Adrenal gland (tissue), 9 donors: ENCODE measurements at regions not wholly inside any gene's neighbourhood (a gene's known extent, or its start where the extent isn't known, plus 50 kb on each side); places are given as distances from the start of the nearest gene placed in this dataset.

ENCODE experiments used
- DNase-seq, 7 donors: peaks; one replicate each; pipeline ENCODE4 v3.0.0-alpha.2; 2019 to 2020
- H3K27ac ChIP-seq, 5 donors: fragments of 200-600 bp; sonication (generic) in 4 of 5; 1 replicate in 3 of 5; 2 replicates in 2 of 5; pipeline versions ENCODE4 v1.5.1 to v1.8.0; 2016 to 2020; ENCODE audit warnings: mild to moderate bottlenecking in 1 of 5
- H3K27me3 ChIP-seq: fragments of 200-600 bp; 2 replicates; pipeline ENCODE4 v1.8.0; 2021
- H3K36me3 ChIP-seq, 2 donors: fragments of 200-600 bp; replicated peaks in 1 of 2; 1 replicate in 1 of 2; 2 replicates in 1 of 2; pipeline versions ENCODE4 v1.5.1 to v1.8.0; 2018 to 2022
- H3K4me1 ChIP-seq, 2 donors: fragments of 200-600 bp; replicated peaks in 1 of 2; 1 replicate in 1 of 2; 2 replicates in 1 of 2; pipeline versions ENCODE4 v1.5.1 to v1.8.0; 2018 to 2021
- H3K4me3 ChIP-seq, 4 donors: fragments of 200-600 bp; sonication (generic) in 3 of 4; one replicate each; pipeline ENCODE4 v1.5.1; 2016 to 2018
- H3K9me3 ChIP-seq, 3 donors: fragments of 200-600 bp; sonication (generic) in 1 of 3; replicated peaks in 1 of 3; 1 replicate in 2 of 3; 2 replicates in 1 of 3; pipeline versions ENCODE4 v1.5.1 to v1.8.0; 2016 to 2021
- POLR2A ChIP-seq, 2 donors: fragments of 450-650 bp; IDR thresholded peaks; one replicate each; pipeline ENCODE4 v1.6.1; 2017; ENCODE audit warnings: antibody characterized with exemption in 2 of 2, mild to moderate bottlenecking in 2 of 2, moderate library complexity in 1 of 2
- WGBS, 4 donors: extraction: QIAGEN DNeasy Blood & Tissue Kit in 2 of 4; methylation state at CpG; one replicate each; pipeline versions ENCODE4 v1.1.5 to v1.1.7; 2013 to 2017; 5-methylcytosine and 5-hydroxymethylcytosine counted together
- intact Hi-C, 2 donors: fragments of 100-400 bp; cut with DNase I; formaldehyde crosslinking; loops; one replicate each; pipeline versions ENCODE4 v1.14.1 to v1.15.0; 2022 to 2023
- TF ChIP-seq, protein P1 (sequence below), 6 experiments: fragments of 450-650 bp in 4 of 6; fragments of 200-600 bp in 2 of 6; sonication (generic) in 1 of 6; IDR thresholded peaks; 1 replicate in 5 of 6; 2 replicates in 1 of 6; pipeline versions ENCODE4 v1.5.1 to v1.8.0; 2016 to 2021; ENCODE audit warnings: antibody characterized with exemption in 6 of 6, mild to moderate bottlenecking in 2 of 6, moderate library complexity in 1 of 6
- donor health status: healthy with polysubstance abuse.
- donor health status: Bipolar disorder and iron deficiency.
- donor health status: DM: yes; HTN: yes; CAD: no.
- donor health status: DM: no; HTN: no; CAD: no.
- donor health status: DM: no; HTN: no; CAD: no.

DNA sequence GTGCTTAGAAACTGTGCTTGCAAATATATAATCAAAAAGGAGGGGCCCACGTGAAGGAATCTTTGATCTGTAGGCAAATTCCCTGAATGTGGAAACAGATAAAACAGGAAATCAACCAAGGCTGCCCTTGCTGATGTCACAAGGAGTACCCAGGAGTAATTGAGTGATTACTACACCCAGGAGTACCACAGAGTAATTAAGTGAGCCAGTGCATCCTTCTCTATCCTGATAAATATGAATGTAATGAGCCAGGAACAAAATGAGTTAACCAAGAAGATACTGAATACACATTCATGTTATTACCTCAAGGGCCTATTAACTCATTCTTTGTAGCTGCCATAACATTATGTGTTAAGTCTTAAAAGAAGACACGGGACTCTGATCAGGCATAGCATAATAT, 87.3 kb upstream of the POU1F1 start:
- TF ChIP-seq, protein P1, sequence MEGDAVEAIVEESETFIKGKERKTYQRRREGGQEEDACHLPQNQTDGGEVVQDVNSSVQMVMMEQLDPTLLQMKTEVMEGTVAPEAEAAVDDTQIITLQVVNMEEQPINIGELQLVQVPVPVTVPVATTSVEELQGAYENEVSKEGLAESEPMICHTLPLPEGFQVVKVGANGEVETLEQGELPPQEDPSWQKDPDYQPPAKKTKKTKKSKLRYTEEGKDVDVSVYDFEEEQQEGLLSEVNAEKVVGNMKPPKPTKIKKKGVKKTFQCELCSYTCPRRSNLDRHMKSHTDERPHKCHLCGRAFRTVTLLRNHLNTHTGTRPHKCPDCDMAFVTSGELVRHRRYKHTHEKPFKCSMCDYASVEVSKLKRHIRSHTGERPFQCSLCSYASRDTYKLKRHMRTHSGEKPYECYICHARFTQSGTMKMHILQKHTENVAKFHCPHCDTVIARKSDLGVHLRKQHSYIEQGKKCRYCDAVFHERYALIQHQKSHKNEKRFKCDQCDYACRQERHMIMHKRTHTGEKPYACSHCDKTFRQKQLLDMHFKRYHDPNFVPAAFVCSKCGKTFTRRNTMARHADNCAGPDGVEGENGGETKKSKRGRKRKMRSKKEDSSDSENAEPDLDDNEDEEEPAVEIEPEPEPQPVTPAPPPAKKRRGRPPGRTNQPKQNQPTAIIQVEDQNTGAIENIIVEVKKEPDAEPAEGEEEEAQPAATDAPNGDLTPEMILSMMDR (IDR thresholded peaks at IDR 0.05): no peak
- no peak for TF ChIP-seq POLR2A (IDR thresholded peaks at IDR 0.05)
- Histone ChIP-seq H3K4me3 (no peak overlapping the region), H3K27me3 (no peaks in the 10 kb centered on the region), H3K36me3 (no peaks in the 10 kb centered on the region), H3K27ac (no peak overlapping the region), H3K4me1 (no peaks in the 10 kb centered on the region), H3K9me3 (no peaks in the 10 kb centered on the region)
- no peak for DNase-seq
- 41 to 83% (median 56%) methylated on average over 1 to 2 of the region's 2 CpGs for WGBS, 4 donors
- intact Hi-C loops: no loop called here

DNA sequence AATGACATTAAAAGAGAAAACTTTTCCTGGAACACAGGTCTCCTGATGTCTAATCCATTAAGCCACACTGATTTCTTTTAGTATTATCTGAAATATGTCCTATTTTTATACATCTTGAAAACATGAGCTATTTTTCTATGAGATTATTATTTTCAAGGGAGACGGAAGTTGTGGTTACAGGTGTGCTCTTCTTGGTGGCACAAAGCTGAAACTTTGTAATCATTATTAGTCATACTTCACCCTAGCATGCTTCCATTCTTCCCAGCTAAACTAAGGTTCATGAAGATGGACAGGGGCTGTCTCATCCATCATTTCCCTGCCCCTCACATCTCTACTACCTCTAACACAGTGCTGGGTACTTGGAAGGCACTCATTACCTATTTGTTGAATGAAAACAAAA, 85.6 kb upstream of the POU1F1 start:
- no peak for DNase-seq
- Histone ChIP-seq H3K36me3 (no peaks in the 10 kb centered on the region), H3K27ac (no peak overlapping the region), H3K27me3 (no peaks in the 10 kb centered on the region), H3K4me3 (no peak overlapping the region), H3K9me3 (no peaks in the 10 kb centered on the region), H3K4me1 (no peaks in the 10 kb centered on the region)
- 85 to 97% (median 94%) methylated on average over 1 of the region's 1 CpG for WGBS, 4 donors
- intact Hi-C loops: no loop called here
- no peak for TF ChIP-seq POLR2A (IDR thresholded peaks at IDR 0.05)
- TF ChIP-seq, protein P1 (IDR thresholded peaks at IDR 0.05): no peak

DNA sequence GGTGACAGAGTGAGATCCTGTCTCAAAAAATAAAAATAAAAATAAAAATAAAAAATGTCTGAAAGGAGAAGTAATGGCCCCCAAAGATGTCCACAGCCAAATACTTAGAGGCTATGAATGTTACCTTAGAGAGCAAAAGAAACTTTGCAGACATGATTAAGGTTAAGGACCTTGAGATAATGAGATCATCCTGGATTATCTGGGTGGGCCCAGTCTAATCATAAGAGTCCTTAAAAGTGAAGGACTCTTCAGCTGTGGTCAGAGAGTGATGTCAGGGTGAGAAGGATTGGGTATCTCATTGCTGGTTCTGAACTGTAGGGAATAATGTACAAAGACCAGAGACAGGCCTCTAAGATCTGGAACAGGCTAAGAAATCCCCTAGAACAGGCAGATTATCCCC, 84.9 kb upstream of the POU1F1 start:
- H3K4me3 ChIP-seq: no peak overlapping the region
- H3K36me3 ChIP-seq: no peaks in the 10 kb centered on the region
- no peak for TF ChIP-seq POLR2A (IDR thresholded peaks at IDR 0.05)
- TF ChIP-seq, protein P1 (IDR thresholded peaks at IDR 0.05): no peak
- no peaks in the 10 kb centered on the region for H3K9me3 ChIP-seq
- H3K27me3 ChIP-seq: no peaks in the 10 kb centered on the region
- no peak for DNase-seq
- no peaks in the 10 kb centered on the region for H3K4me1 ChIP-seq
- intact Hi-C loops: no loop called here
- no peak overlapping the region for H3K27ac ChIP-seq

DNA sequence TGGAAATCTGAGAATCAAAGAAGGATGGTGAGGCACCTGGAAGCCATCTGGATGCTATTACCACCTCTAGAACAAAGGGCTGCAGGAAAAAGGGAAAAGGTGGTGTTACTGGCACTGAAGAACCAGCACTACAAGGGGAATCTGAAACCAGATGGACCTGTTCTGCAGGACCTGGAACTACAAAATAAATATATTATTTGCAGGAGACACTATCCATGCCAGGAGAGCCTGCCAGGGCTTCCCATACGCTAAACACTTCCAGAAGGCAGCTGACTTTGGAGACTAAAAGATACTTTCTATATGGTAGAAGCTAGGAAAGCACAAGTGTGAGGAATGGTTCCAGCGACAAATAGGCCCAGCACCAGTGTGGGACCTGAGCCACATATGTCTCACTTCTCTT, 83.4 kb upstream of the POU1F1 start:
- DNase-seq: no peak
- no peaks in the 10 kb centered on the region for H3K9me3 ChIP-seq
- H3K27ac ChIP-seq: no peak overlapping the region
- no peaks in the 10 kb centered on the region for H3K36me3 ChIP-seq
- no peak for TF ChIP-seq POLR2A (IDR thresholded peaks at IDR 0.05)
- TF ChIP-seq, protein P1 (IDR thresholded peaks at IDR 0.05): no peak
- no peaks in the 10 kb centered on the region for H3K27me3 ChIP-seq
- WGBS, 4 donors: 91 to 100% (median 95%) methylated on average over 2 of the region's 2 CpGs
- no peak overlapping the region for H3K4me3 ChIP-seq
- intact Hi-C loops: loop anchor here in 1 of 2 donors (10.0 kb wide), 1 partner anchor 145 kb away; no protein-coding TSS in a partner anchor
- no peaks in the 10 kb centered on the region for H3K4me1 ChIP-seq
